ENCODE measurements at regions not wholly inside any gene's neighbourhood (a gene's known extent, or its start where the extent isn't known, plus 50 kb on each side); places are given as distances from the start of the nearest gene placed in this dataset.

- H3K14ac ChIP-seq (ENCODE audit: insufficient read depth, low read length) = no peak overlapping the region
- no peaks in the 10 kb centered on the region for H3K27me3 Mint-ChIP-seq (ENCODE audit: low read depth)
- no peak overlapping the region for H2BK12ac ChIP-seq (ENCODE audit: insufficient read length, low read depth, low read length)
- WGBS (ENCODE audit: extremely low coverage, insufficient read length, low lambda C conversion rate) = no CpG with 5 or more reads among the region's 9 CpGs
- H3K23me2 ChIP-seq (ENCODE audit: insufficient read length, low read depth, low read length, poor library complexity, severe bottlenecking) = no peaks in the 10 kb centered on the region
- H3K9ac ChIP-seq (ENCODE audit: extremely low read depth, insufficient read length, low read length) = no peak overlapping the region
- no peak overlapping the region for H3K18ac ChIP-seq (ENCODE audit: insufficient read length, low read depth, low read length)
- H3K27ac ChIP-seq (ENCODE audit: insufficient read length, low read depth, low read length) = no peak overlapping the region
- no peak overlapping the region for H2BK20ac ChIP-seq (ENCODE audit: low read depth, low read length, poor library complexity, severe bottlenecking)
- no peaks in the 10 kb centered on the region for H4K20me1 ChIP-seq (ENCODE audit: control insufficient read depth, insufficient read depth, insufficient read length)
- no peak overlapping the region for H3K4ac ChIP-seq (ENCODE audit: low read depth, low read length)
- TF ChIP-seq CTCF (conservative IDR thresholded peaks at IDR 0.05) = no peak
- H2BK15ac ChIP-seq (ENCODE audit: low read depth, low read length) = no peak overlapping the region
- no peak for DNase-seq
- no peak overlapping the region for H3K4me3 Mint-ChIP-seq
- peaks cover 0 to 5% of the 10 kb centered on the region in 2 experiments; a peak in 1 of 4 replicates for H3K4me1 Mint-ChIP-seq
- H4K8ac ChIP-seq (replicated peaks; ENCODE audit: insufficient read length, low read depth, low read length) = no peak overlapping the region
- H3K9me3 Mint-ChIP-seq = no peaks in the 10 kb centered on the region
- no peak overlapping the region for H4K91ac ChIP-seq (ENCODE audit: insufficient read length, low read depth, low read length)
- no peak overlapping the region for H4K5ac ChIP-seq (ENCODE audit: insufficient read length, low read depth, low read length)
- H2BK120ac ChIP-seq (ENCODE audit: low read depth, low read length, poor library complexity, severe bottlenecking) = no peak overlapping the region
- H3T11ph ChIP-seq (ENCODE audit: low read length) = no peak overlapping the region
- no peak overlapping the region for H3K4me2 ChIP-seq (ENCODE audit: insufficient read depth, insufficient read length, low read length)
- no peaks in the 10 kb centered on the region for H3K79me1 ChIP-seq (ENCODE audit: insufficient read depth, low read depth, low read length, poor library complexity, severe bottlenecking)
- H3K56ac ChIP-seq (ENCODE audit: insufficient read length, low read depth, low read length) = no peak overlapping the region
- no peaks in the 10 kb centered on the region; a peak in 1 of 7 replicates for H3K36me3 Mint-ChIP-seq (ENCODE audit: insufficient read depth in 1 of 3, low read depth in 3 of 3)
- H3K23ac ChIP-seq (ENCODE audit: insufficient read length, low read depth, low read length) = no peak overlapping the region
- no peaks in the 10 kb centered on the region for H3K79me2 ChIP-seq (ENCODE audit: insufficient read depth, low read length)
- no peak overlapping the region for H3K27ac Mint-ChIP-seq
- H3K27me3 ChIP-seq (ENCODE audit: insufficient read depth, low read length) = no peaks in the 10 kb centered on the region
- no peak overlapping the region for H2AFZ ChIP-seq (ENCODE audit: low read length)
- H3K4me1 ChIP-seq (ENCODE audit: insufficient read depth, low read length) = no peaks in the 10 kb centered on the region; the same call in 1 of the 2 replicates
- H2BK5ac ChIP-seq (ENCODE audit: insufficient read length, low read length) = no peak overlapping the region
- no peaks in the 10 kb centered on the region for H3K9me3 ChIP-seq (ENCODE audit: control insufficient read depth, low read depth, low read length)
- H2AK5ac ChIP-seq (ENCODE audit: insufficient read length, low read length) = no peak overlapping the region
Measured at GRCh38 chr5:40410231-40410861, 269.4 kb upstream of the PTGER4 start.

Measured in H9 (cell line).